Stromal cell of bone marrow (primary cell): ENCODE measurements at regions not wholly inside any gene's neighbourhood (a gene's known extent, or its start where the extent isn't known, plus 50 kb on each side); places are given as distances from the start of the nearest gene placed in this dataset.

Experiments
- DNase-seq: peaks from one replicate; pipeline ENCODE4 v3.0.0-alpha.2; 2012; ENCODE audit warnings: low read depth

- no peak for DNase-seq
These were observed 107.5 kb upstream of the CELF4 start for GRCh38 chr18:37672932-37673595.

GRCh38 chr18:37672001-37672400 lies 106.4 kb upstream of the CELF4 start:
- no peak for DNase-seq

GRCh38 chr18:37671530-37671929 lies 105.9 kb upstream of the CELF4 start:
- DNase-seq = no peak

- DNase-seq = no peak
These were observed 105.5 kb upstream of the CELF4 start for GRCh38 chr18:37671119-37671518.

- DNase-seq = no peak
These were observed 104.5 kb upstream of the CELF4 start for GRCh38 chr18:37669991-37670534.

- DNase-seq = no peak
These were observed 103.6 kb upstream of the CELF4 start for GRCh38 chr18:37668971-37669747.

GRCh38 chr18:37667836-37668235 lies 102.2 kb upstream of the CELF4 start:
- no peak for DNase-seq

GRCh38 chr18:37666991-37667390 lies 101.4 kb upstream of the CELF4 start:
- no peak for DNase-seq

GRCh38 chr18:37666451-37666850 lies 100.9 kb upstream of the CELF4 start:
- DNase-seq = no peak

GRCh38 chr18:37665346-37665745 lies 99.7 kb upstream of the CELF4 start:
- DNase-seq = no peak

- DNase-seq = no peak
These were observed 97.8 kb upstream of the CELF4 start for GRCh38 chr18:37663446-37663845.

- no peak for DNase-seq
These were observed 97.1 kb upstream of the CELF4 start for GRCh38 chr18:37662546-37663339.

GRCh38 chr18:37662099-37662498 lies 96.5 kb upstream of the CELF4 start:
- DNase-seq = no peak

- DNase-seq = no peak
These were observed 95.9 kb upstream of the CELF4 start for GRCh38 chr18:37661478-37661877.

- no peak for DNase-seq
These were observed 95.5 kb upstream of the CELF4 start for GRCh38 chr18:37661061-37661460.

GRCh38 chr18:37660658-37661057 lies 95.1 kb upstream of the CELF4 start:
- DNase-seq = no peak

GRCh38 chr18:37659906-37660305 lies 94.3 kb upstream of the CELF4 start:
- DNase-seq = no peak

GRCh38 chr18:37658894-37659293 lies 93.3 kb upstream of the CELF4 start:
- no peak for DNase-seq

GRCh38 chr18:37657493-37657892 lies 91.9 kb upstream of the CELF4 start:
- DNase-seq = no peak

- DNase-seq = no peak
These were observed 89.3 kb upstream of the CELF4 start for GRCh38 chr18:37654731-37655369.

- no peak for DNase-seq
These were observed 88.4 kb upstream of the CELF4 start for GRCh38 chr18:37654034-37654433.

- DNase-seq = no peak
These were observed 88.0 kb upstream of the CELF4 start for GRCh38 chr18:37653618-37654017.
